ENCODE measurements at regions not wholly inside any gene's neighbourhood (a gene's known extent, or its start where the extent isn't known, plus 50 kb on each side); places are given as distances from the start of the nearest gene placed in this dataset.

- Mint-ChIP-seq H3K27me3 (no peaks in the 10 kb centered on the region), H3K4me3 (no peak overlapping the region), H3K4me1 (no peaks in the 10 kb centered on the region), H3K27ac (no peak overlapping the region), H3K9me3 (ENCODE audit: low read depth) (peaks cover 3% of the 10 kb centered on the region), H3K36me3 (ENCODE audit: low read depth) (no peaks in the 10 kb centered on the region)
- DNase-seq (no peak), ATAC-seq (no peak)
- ChIA-PET POLR2A (no interaction called here), CTCF (no interaction called here)
- intact Hi-C loops (cut with DNase I, micrococcal nuclease) = no loop called here
Measured at GRCh38 chr6:23081701-23082100, 512.3 kb downstream of the HDGFL1 start.

- ChIA-PET POLR2A (no interaction called here), CTCF (no interaction called here)
- Mint-ChIP-seq H3K27ac (no peak overlapping the region), H3K4me1 (no peaks in the 10 kb centered on the region), H3K4me3 (no peak overlapping the region), H3K27me3 (no peaks in the 10 kb centered on the region), H3K36me3 (ENCODE audit: low read depth) (no peaks in the 10 kb centered on the region), H3K9me3 (ENCODE audit: low read depth) (no peaks in the 10 kb centered on the region)
- DNase-seq = no peak
- ATAC-seq = no peak
- intact Hi-C loops (cut with DNase I, micrococcal nuclease) = no loop called here
Measured at GRCh38 chr6:23086100-23086499, 516.7 kb downstream of the HDGFL1 start.

GRCh38 chr6:23087471-23087870 lies 518.1 kb downstream of the HDGFL1 start:
- Mint-ChIP-seq H3K36me3 (ENCODE audit: low read depth) (no peaks in the 10 kb centered on the region), H3K4me3 (no peak overlapping the region), H3K4me1 (no peaks in the 10 kb centered on the region), H3K27ac (no peak overlapping the region), H3K9me3 (ENCODE audit: low read depth) (no peaks in the 10 kb centered on the region), H3K27me3 (no peaks in the 10 kb centered on the region)
- no peak for DNase-seq
- intact Hi-C loops (cut with DNase I, micrococcal nuclease) = no loop called here
- ChIA-PET POLR2A (no interaction called here), CTCF (no interaction called here)
- no peak for ATAC-seq

GRCh38 chr6:23088761-23089160 lies 519.4 kb downstream of the HDGFL1 start:
- POLR2A ChIA-PET = no interaction called here
- no peaks in the 10 kb centered on the region for H3K27me3 Mint-ChIP-seq
- no peak overlapping the region for H3K27ac Mint-ChIP-seq
- no peak overlapping the region for H3K4me3 Mint-ChIP-seq
- no peak for DNase-seq
- H3K36me3 Mint-ChIP-seq (ENCODE audit: low read depth) = no peaks in the 10 kb centered on the region
- no peaks in the 10 kb centered on the region for H3K4me1 Mint-ChIP-seq
- intact Hi-C loops (cut with DNase I, micrococcal nuclease) = no loop called here
- ATAC-seq = no peak
- CTCF ChIA-PET = no interaction called here
- no peaks in the 10 kb centered on the region for H3K9me3 Mint-ChIP-seq (ENCODE audit: low read depth)

GRCh38 chr6:23089981-23090380 lies 520.6 kb downstream of the HDGFL1 start:
- POLR2A ChIA-PET = no interaction called here
- ATAC-seq = no peak
- CTCF ChIA-PET = no interaction called here

GRCh38 chr6:23091795-23092194 lies 522.4 kb downstream of the HDGFL1 start:
- Mint-ChIP-seq H3K27ac (no peak overlapping the region), H3K4me1 (no peaks in the 10 kb centered on the region), H3K9me3 (ENCODE audit: low read depth) (no peaks in the 10 kb centered on the region), H3K4me3 (no peak overlapping the region), H3K36me3 (ENCODE audit: low read depth) (no peaks in the 10 kb centered on the region), H3K27me3 (no peaks in the 10 kb centered on the region)
- DNase-seq = no peak
- intact Hi-C loops (cut with DNase I, micrococcal nuclease) = no loop called here
- ChIA-PET CTCF (no interaction called here), POLR2A (no interaction called here)
- ATAC-seq = no peak

More at GRCh38 chr6:23089981-23090380, 520.6 kb downstream of the HDGFL1 start:
- intact Hi-C loops (cut with DNase I, micrococcal nuclease) = no loop called here
- H3K4me3 Mint-ChIP-seq = no peak overlapping the region
- H3K9me3 Mint-ChIP-seq (ENCODE audit: low read depth) = no peaks in the 10 kb centered on the region
- no peak for DNase-seq
- no peaks in the 10 kb centered on the region for H3K36me3 Mint-ChIP-seq (ENCODE audit: low read depth)
- no peaks in the 10 kb centered on the region for H3K4me1 Mint-ChIP-seq
- H3K27ac Mint-ChIP-seq = no peak overlapping the region
- no peaks in the 10 kb centered on the region for H3K27me3 Mint-ChIP-seq

GRCh38 chr6:23096876-23097275 lies 527.5 kb downstream of the HDGFL1 start:
- H3K27me3 Mint-ChIP-seq = no peaks in the 10 kb centered on the region
- H3K9me3 Mint-ChIP-seq (ENCODE audit: low read depth) = no peaks in the 10 kb centered on the region
- no peak for DNase-seq
- no peaks in the 10 kb centered on the region for H3K4me1 Mint-ChIP-seq
- no peak overlapping the region for H3K27ac Mint-ChIP-seq
- CTCF ChIA-PET = no interaction called here
- intact Hi-C loops (cut with DNase I, micrococcal nuclease) = no loop called here
- H3K4me3 Mint-ChIP-seq = no peak overlapping the region
- no peaks in the 10 kb centered on the region for H3K36me3 Mint-ChIP-seq (ENCODE audit: low read depth)
- ATAC-seq = no peak
- POLR2A ChIA-PET = no interaction called here

- Mint-ChIP-seq H3K27ac (no peak overlapping the region), H3K27me3 (no peaks in the 10 kb centered on the region), H3K4me3 (no peak overlapping the region), H3K9me3 (ENCODE audit: low read depth) (no peaks in the 10 kb centered on the region), H3K36me3 (ENCODE audit: low read depth) (no peaks in the 10 kb centered on the region), H3K4me1 (no peaks in the 10 kb centered on the region)
- intact Hi-C loops (cut with DNase I, micrococcal nuclease) = no loop called here
- ChIA-PET POLR2A (no interaction called here), CTCF (no interaction called here)
- ATAC-seq (no peak), DNase-seq (no peak)
Measured at GRCh38 chr6:23097566-23097965, 528.2 kb downstream of the HDGFL1 start.

- POLR2A ChIA-PET = no interaction called here
- intact Hi-C loops (cut with DNase I, micrococcal nuclease) = no loop called here
- no peak overlapping the region for H3K4me3 Mint-ChIP-seq
Measured at GRCh38 chr6:23106951-23107350, 537.6 kb downstream of the HDGFL1 start.

GRCh38 chr6:23111984-23112383 lies 542.6 kb downstream of the HDGFL1 start:
- no peak overlapping the region for H3K4me3 Mint-ChIP-seq
- H3K36me3 Mint-ChIP-seq (ENCODE audit: low read depth) = no peaks in the 10 kb centered on the region
- peaks cover 9% of the 10 kb centered on the region for H3K9me3 Mint-ChIP-seq (ENCODE audit: low read depth)
- H3K4me1 Mint-ChIP-seq = no peaks in the 10 kb centered on the region
- ATAC-seq (no peak), DNase-seq (no peak)
- intact Hi-C loops (cut with DNase I, micrococcal nuclease) = no loop called here
- POLR2A ChIA-PET = no interaction called here
- CTCF ChIA-PET = no interaction called here
- H3K27ac Mint-ChIP-seq = no peak overlapping the region
- H3K27me3 Mint-ChIP-seq = no peaks in the 10 kb centered on the region

More at GRCh38 chr6:23106951-23107350, 537.6 kb downstream of the HDGFL1 start:
- Mint-ChIP-seq H3K9me3 (ENCODE audit: low read depth) (peaks cover 10% of the 10 kb centered on the region), H3K4me1 (no peaks in the 10 kb centered on the region), H3K27me3 (no peaks in the 10 kb centered on the region), H3K27ac (no peak overlapping the region), H3K36me3 (ENCODE audit: low read depth) (no peaks in the 10 kb centered on the region)
- DNase-seq (no peak), ATAC-seq (no peak)
- CTCF ChIA-PET = no interaction called here

GRCh38 chr6:23114812-23115504 lies 545.6 kb downstream of the HDGFL1 start:
- Mint-ChIP-seq H3K27me3 (no peaks in the 10 kb centered on the region), H3K36me3 (ENCODE audit: low read depth) (no peaks in the 10 kb centered on the region), H3K4me1 (no peaks in the 10 kb centered on the region), H3K9me3 (ENCODE audit: low read depth) (peaks cover 6% of the 10 kb centered on the region), H3K27ac (no peak overlapping the region), H3K4me3 (no peak overlapping the region)
- intact Hi-C loops (cut with DNase I, micrococcal nuclease) = no loop called here
- POLR2A ChIA-PET = no interaction called here
- DNase-seq (no peak), ATAC-seq (no peak)
- CTCF ChIA-PET = no interaction called here

- DNase-seq (no peak), ATAC-seq (no peak)
- ChIA-PET CTCF (no interaction called here), POLR2A (no interaction called here)
- H3K9me3 Mint-ChIP-seq (ENCODE audit: low read depth) = peaks cover 12% of the 10 kb centered on the region
- intact Hi-C loops (cut with DNase I, micrococcal nuclease) = no loop called here
- H3K36me3 Mint-ChIP-seq (ENCODE audit: low read depth) = no peaks in the 10 kb centered on the region
- H3K27ac Mint-ChIP-seq = no peak overlapping the region
- H3K4me3 Mint-ChIP-seq = no peak overlapping the region
- no peaks in the 10 kb centered on the region for H3K4me1 Mint-ChIP-seq
- H3K27me3 Mint-ChIP-seq = no peaks in the 10 kb centered on the region
Measured at GRCh38 chr6:23137611-23138010, 568.2 kb downstream of the HDGFL1 start.

GRCh38 chr6:23140871-23141270 lies 571.5 kb downstream of the HDGFL1 start:
- Mint-ChIP-seq H3K36me3 (ENCODE audit: low read depth) (no peaks in the 10 kb centered on the region), H3K4me3 (no peak overlapping the region), H3K27me3 (no peaks in the 10 kb centered on the region), H3K4me1 (no peaks in the 10 kb centered on the region), H3K27ac (no peak overlapping the region), H3K9me3 (ENCODE audit: low read depth) (peaks cover 5% of the 10 kb centered on the region)
- POLR2A ChIA-PET = no interaction called here
- DNase-seq (no peak), ATAC-seq (no peak)
- CTCF ChIA-PET = no interaction called here
- intact Hi-C loops (cut with DNase I, micrococcal nuclease) = no loop called here

Data from activated CD4-positive, alpha-beta T cell treated with anti-CD3 and anti-CD28 coated beads for 36 hours (primary cell).